Activated CD4-positive, alpha-beta T cell treated with anti-CD3 and anti-CD28 coated beads for 36 hours (primary cell): ENCODE measurements at regions not wholly inside any gene's neighbourhood (a gene's known extent, or its start where the extent isn't known, plus 50 kb on each side); places are given as distances from the start of the nearest gene placed in this dataset.
"Not testable (repeated sequence)": the region's sequence is repeated elsewhere in the genome, so short reads cannot be mapped to it uniquely, and the experiment has no call there.

Source experiments
- ATAC-seq: fragments of 200-7000 bp; cut with Tn5 transposase; one replicate; pipeline ENCODE4 v1.10.0; 2021; ENCODE audit warnings: mild to moderate bottlenecking, moderate library complexity
- CTCF ChIA-PET: fragments of 350-600 bp; sonication (Branson Sonifier 250); formaldehyde crosslinking; loops from one replicate; lab custom pipeline; 2021; ENCODE audit warnings: antibody characterized with exemption; lab: Charles Lee
- POLR2A ChIA-PET: fragments of 350-600 bp; sonication (Branson Sonifier 250); formaldehyde crosslinking; loops from one replicate; lab custom pipeline; 2021; ENCODE audit warnings: antibody characterized with exemption, inconsistent platforms; lab: Charles Lee
- DNase-seq: peaks from one replicate; pipeline ENCODE4 v3.0.0-alpha.2; 2020
- H3K27ac Mint-ChIP-seq: one replicate; pipeline ENCODE4 v1.8.0; 2021; ENCODE audit warnings: mixed read lengths
- H3K27me3 Mint-ChIP-seq: one replicate; pipeline ENCODE4 v1.8.0; 2021; ENCODE audit warnings: mixed read lengths
- H3K36me3 Mint-ChIP-seq: one replicate; pipeline ENCODE4 v1.8.0; 2021; ENCODE audit warnings: low read depth, mixed read lengths
- H3K4me1 Mint-ChIP-seq: one replicate; pipeline ENCODE4 v1.8.0; 2021; ENCODE audit warnings: mixed read lengths
- H3K4me3 Mint-ChIP-seq: one replicate; pipeline ENCODE4 v1.8.0; 2021; ENCODE audit warnings: mild to moderate bottlenecking, moderate library complexity, mixed read lengths
- H3K9me3 Mint-ChIP-seq: one replicate; pipeline ENCODE4 v1.8.0; 2021; ENCODE audit warnings: low read depth, mixed read lengths
- intact Hi-C, 2 experiments: fragments of 100-400 bp; cut with DNase I in 1 of 2; cut with micrococcal nuclease in 1 of 2; formaldehyde crosslinking; loops; one replicate each; pipeline versions ENCODE4 v1.14.2 to v1.15.1; 2022 to 2024; cut with DNase I, micrococcal nuclease

DNA sequence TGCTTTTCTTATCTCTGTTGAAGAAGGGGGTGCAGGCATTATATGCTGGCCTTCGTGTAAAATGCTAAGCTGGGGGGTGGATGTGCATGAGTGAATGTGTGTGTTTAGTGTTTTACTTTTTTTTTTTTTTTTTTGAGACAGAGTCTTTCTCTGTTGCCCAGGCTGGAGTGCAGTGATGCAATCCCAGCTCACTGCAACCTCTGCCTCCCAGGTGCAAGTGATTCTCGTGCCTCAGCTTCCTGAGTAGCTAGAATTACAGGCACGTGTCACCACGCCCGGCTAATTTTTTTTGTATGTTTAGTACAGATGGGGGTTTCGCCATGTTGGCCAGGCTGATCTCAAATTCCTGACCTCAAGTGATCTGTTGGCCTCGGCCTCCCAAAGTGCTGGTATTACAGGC is 55.8 kb upstream of the SCAF4 start:
- H3K36me3 Mint-ChIP-seq, H3K4me3 Mint-ChIP-seq, H3K9me3 Mint-ChIP-seq, H3K4me1 Mint-ChIP-seq, H3K27me3 Mint-ChIP-seq, H3K27ac Mint-ChIP-seq, ATAC-seq, DNase-seq, POLR2A ChIA-PET: not testable (repeated sequence)
- CTCF ChIA-PET, result interaction anchor here (0.6 kb wide), 2 partner anchors 162 to 174 kb away, joined by 3 read pairs; no protein-coding TSS in a partner anchor
- intact Hi-C loops, result loop anchor here in 1 of 2 experiments (5.0 kb wide), 2 partner anchors 85 to 790 kb away; partner anchors contain the start of gene HUNK

DNA sequence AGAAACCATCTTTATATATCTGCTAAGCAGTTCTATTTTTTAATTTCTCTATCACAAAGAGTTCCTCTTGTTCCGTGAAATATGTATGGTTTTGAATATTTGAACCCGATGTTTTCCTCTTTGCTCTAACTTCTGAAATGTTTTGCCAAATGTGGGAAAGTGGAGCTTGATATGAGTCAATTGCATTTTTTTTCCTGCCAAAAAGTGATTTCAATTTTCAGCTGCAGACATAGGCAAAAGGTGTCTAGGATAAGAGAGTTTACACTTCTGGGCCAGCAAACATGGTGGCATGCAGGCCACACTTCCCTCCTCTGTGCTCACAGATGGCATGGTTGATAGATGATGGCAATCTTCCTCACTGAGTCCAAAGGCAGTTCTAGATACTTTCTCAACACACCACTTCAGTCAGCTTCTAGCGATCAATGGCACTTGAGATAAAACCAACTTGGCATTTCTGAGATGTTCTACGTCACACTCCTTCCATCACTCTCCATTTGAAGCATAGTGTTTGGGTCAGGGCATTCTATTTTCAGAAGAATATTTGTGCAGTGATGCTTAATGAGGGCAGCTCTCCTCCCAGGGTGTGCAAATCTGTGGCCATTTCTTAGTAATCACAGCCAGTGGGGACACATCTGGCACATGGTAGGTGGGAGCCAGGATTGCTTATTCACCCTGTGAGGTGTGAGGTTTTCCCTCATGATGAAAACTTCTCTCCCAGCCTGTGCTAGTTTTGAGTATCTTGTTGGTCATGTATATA is 54.4 kb upstream of the SCAF4 start:
- no peaks in the 10 kb centered on the region for H3K9me3 Mint-ChIP-seq
- CTCF ChIA-PET, result interaction anchor here (0.6 to 1.5 kb wide), 8 partner anchors 14 to 472 kb away, joined by 3 to 5 read pairs (median 3); no protein-coding TSS in a partner anchor
- no peaks in the 10 kb centered on the region for H3K36me3 Mint-ChIP-seq
- peaks cover 4% of the 10 kb centered on the region for H3K4me1 Mint-ChIP-seq
- intact Hi-C loops, result loop anchor here in 1 of 2 experiments (1.0 to 5.0 kb wide), 3 partner anchors 86 to 791 kb away; partner anchors contain the start of gene HUNK
- no peak overlapping the region for H3K4me3 Mint-ChIP-seq
- POLR2A ChIA-PET, result no interaction called here
- peaks cover 12% of the 10 kb centered on the region for H3K27me3 Mint-ChIP-seq
- H3K27ac Mint-ChIP-seq, result no peak overlapping the region
- ATAC-seq, result no peak
- no peak for DNase-seq

DNA sequence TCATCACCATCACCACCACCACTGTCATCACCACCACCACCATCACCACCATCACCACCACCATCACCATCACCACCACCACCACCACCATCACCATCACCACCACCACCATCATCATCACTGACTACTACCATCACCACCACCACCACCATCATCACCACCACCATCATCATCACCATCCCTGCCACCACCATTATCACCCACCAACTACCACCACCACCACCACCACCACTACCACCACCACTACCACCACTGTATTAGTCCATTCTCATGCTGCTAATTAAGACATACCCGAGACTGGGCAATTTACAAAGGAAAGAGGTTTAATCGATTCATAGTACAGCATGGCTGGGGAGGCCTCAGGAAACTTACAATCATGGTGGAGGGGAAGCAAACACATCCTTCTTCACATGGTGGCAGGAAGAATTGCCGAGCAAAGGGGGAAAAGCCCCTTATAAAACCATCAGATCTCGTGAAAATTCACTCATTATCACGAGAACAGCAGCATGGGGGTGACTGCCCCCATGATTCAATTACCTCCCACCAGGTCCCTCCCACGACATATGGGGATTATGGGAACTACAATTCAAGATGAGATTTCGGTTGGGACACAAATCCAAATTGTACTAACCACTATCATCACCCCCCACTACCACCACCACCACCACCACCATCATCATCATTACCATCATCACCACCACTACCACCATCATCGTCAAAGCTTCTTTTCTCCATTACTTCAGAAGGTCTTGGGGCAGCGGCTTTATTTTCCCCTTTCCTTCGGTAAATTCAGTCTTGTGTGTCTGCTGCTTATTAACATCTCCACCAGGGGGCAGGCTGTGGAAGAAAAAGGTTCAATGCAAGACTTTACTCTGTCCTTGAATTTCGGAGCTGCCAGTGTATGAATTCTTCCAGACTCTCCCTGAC is 53.6 kb upstream of the SCAF4 start:
- CTCF ChIA-PET, result interaction anchor here (0.7 to 1.5 kb wide), 7 partner anchors 13 to 472 kb away, joined by 3 to 5 read pairs (median 3); no protein-coding TSS in a partner anchor
- intact Hi-C loops, result loop anchor here in 1 of 2 experiments (1.0 to 5.0 kb wide), 3 partner anchors 87 to 792 kb away; partner anchors contain the start of gene HUNK
- DNase-seq (peak; percentile 72), ATAC-seq (peak; percentile 53)
- H3K4me3 Mint-ChIP-seq, H3K9me3 Mint-ChIP-seq, H3K27ac Mint-ChIP-seq, POLR2A ChIA-PET, H3K36me3 Mint-ChIP-seq, H3K4me1 Mint-ChIP-seq: not testable (repeated sequence)
- peaks cover 12% of the 10 kb centered on the region for H3K27me3 Mint-ChIP-seq

DNA sequence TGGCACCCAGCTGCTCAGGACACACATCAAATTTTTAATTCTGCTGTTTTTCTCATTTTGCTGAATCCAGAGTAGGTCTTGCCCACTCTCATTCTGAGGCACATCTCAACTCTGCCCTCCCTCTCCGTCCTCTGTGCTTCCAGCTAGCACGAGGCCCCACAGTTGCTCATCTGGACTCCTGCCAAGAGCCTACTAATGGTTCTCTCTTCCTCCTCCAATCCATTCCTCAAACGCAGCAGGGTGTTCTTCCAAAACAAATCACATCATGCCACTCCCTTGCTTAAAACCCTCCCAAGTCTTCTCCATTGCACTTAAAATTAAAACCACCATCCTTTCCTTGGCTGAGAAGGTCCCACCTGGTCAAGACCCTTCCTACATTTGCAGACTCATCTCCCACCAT is 49.8 kb upstream of the SCAF4 start:
- no peak for DNase-seq
- H3K4me1 Mint-ChIP-seq, result peaks cover 4% of the 10 kb centered on the region
- no peaks in the 10 kb centered on the region for H3K36me3 Mint-ChIP-seq
- H3K4me3 Mint-ChIP-seq, result no peak overlapping the region
- intact Hi-C loops, result no loop called here
- POLR2A ChIA-PET, result no interaction called here
- no peak for ATAC-seq
- no peak overlapping the region for H3K27ac Mint-ChIP-seq
- CTCF ChIA-PET, result interaction anchor here (0.7 to 0.9 kb wide), 2 partner anchors 528 to 786 kb away, joined by 3 to 4 read pairs; no protein-coding TSS in a partner anchor
- H3K27me3 Mint-ChIP-seq, result peaks cover 12% of the 10 kb centered on the region
- no peaks in the 10 kb centered on the region for H3K9me3 Mint-ChIP-seq
